OCI-LY7 (cell line): ENCODE measurements at regions not wholly inside any gene's neighbourhood (a gene's known extent, or its start where the extent isn't known, plus 50 kb on each side); places are given as distances from the start of the nearest gene placed in this dataset.

Experiments used
- BruUV-seq: library from RNA; stranded (reverse); fragments of 400-500 nt; replicated peaks from 2 replicates; lab custom pipeline; 2021; lab: Mats Ljungman, UMichigan
- CTCF ChIA-PET: fragments of 300-600 bp; sonication (Branson Sonifier 250); formaldehyde crosslinking; loops from one replicate; lab custom pipeline; 2022; ENCODE audit warnings: antibody characterized with exemption; ENCODE audit not compliant: unreplicated experiment; lab: Charles Lee
- POLR2A ChIA-PET: fragments of 300-600 bp; sonication (Branson Sonifier 250); formaldehyde crosslinking; loops from one replicate; lab custom pipeline; 2022; ENCODE audit warnings: antibody characterized with exemption; lab: Charles Lee
- DNase-seq: peaks from one replicate; pipeline ENCODE4 v3.0.0-alpha.2; 2015; ENCODE audit warnings: low spot score
- H2AFZ ChIP-seq: fragments of 200-600 bp; sonication (generic), shearing (Covaris generic); 2 replicates; pipeline ENCODE4 v1.6.1; 2014; ENCODE audit warnings: mild to moderate bottlenecking, antibody characterized with exemption, low read length, moderate library complexity
- H3K27ac ChIP-seq: fragments of 200-600 bp; sonication (generic); 2 replicates; pipeline ENCODE4 v1.5.1; 2014; ENCODE audit warnings: mixed run types, low read depth, mild to moderate bottlenecking, moderate library complexity, low read length, inconsistent platforms; ENCODE audit not compliant: poor library complexity, severe bottlenecking
- H3K36me3 ChIP-seq: fragments of 200-600 bp; sonication (generic); 2 replicates; pipeline ENCODE4 v1.6.1; 2014; ENCODE audit warnings: mild to moderate bottlenecking, antibody characterized with exemption, low read length, moderate library complexity, mixed read lengths; ENCODE audit not compliant: insufficient read depth
- H3K4me1 ChIP-seq: fragments of 200-600 bp; sonication (generic); 2 replicates; pipeline ENCODE4 v1.5.1; 2014; ENCODE audit warnings: mild to moderate bottlenecking, low read length; ENCODE audit not compliant: insufficient read depth, poor library complexity, severe bottlenecking
- H3K4me2 ChIP-seq: fragments of 200-600 bp; sonication (generic); 2 replicates; pipeline ENCODE4 v1.6.1; 2014; ENCODE audit warnings: mild to moderate bottlenecking, low read length
- H3K4me3 ChIP-seq: fragments of 200-600 bp; sonication (generic); 2 replicates; pipeline ENCODE4 v1.5.1; 2014; ENCODE audit warnings: mild to moderate bottlenecking, low read depth, low read length; ENCODE audit not compliant: poor library complexity, severe bottlenecking
- H3K79me2 ChIP-seq: fragments of 200-600 bp; sonication (generic); 2 replicates; pipeline ENCODE4 v1.6.1; 2016; ENCODE audit warnings: low read depth, mild to moderate bottlenecking, low read length, moderate library complexity, mixed read lengths; ENCODE audit not compliant: insufficient read depth
- H3K9me2 ChIP-seq: fragments of 200-600 bp; sonication (generic); 2 replicates; pipeline ENCODE4 v1.6.1; 2016; ENCODE audit warnings: mild to moderate bottlenecking, low read length, mixed read lengths; ENCODE audit not compliant: insufficient read depth
- H3K9me3 ChIP-seq: fragments of 200-600 bp; sonication (generic); 2 replicates; pipeline ENCODE4 v1.6.1; 2014; ENCODE audit warnings: mild to moderate bottlenecking, mixed run types, low read length, mixed read lengths
- H4K20me1 ChIP-seq: fragments of 200-600 bp; sonication (generic); 2 replicates; pipeline ENCODE4 v1.6.1; 2014; ENCODE audit warnings: mild to moderate bottlenecking, antibody characterized with exemption, low read length, moderate library complexity, mixed read lengths; ENCODE audit not compliant: insufficient read depth
- EZH2phosphoT487 ChIP-seq: fragments of 200-600 bp; sonication (generic); IDR thresholded peaks from 2 replicates; pipeline ENCODE4 v1.6.1; 2018; ENCODE audit warnings: low read depth, borderline replicate concordance, mild to moderate bottlenecking, mixed run types, antibody characterized with exemption, low read length, moderate library complexity, mixed read lengths
- intact Hi-C: fragments of 100-400 bp; cut with micrococcal nuclease; formaldehyde crosslinking; loops from one replicate; pipeline ENCODE4 v1.10.0; 2022; ENCODE audit not compliant: unreplicated experiment
- TF ChIP-seq, protein P1 (sequence below): fragments of 200-600 bp; sonication (generic); conservative IDR thresholded peaks from 2 replicates; pipeline ENCODE4 v1.5.1; 2014; ENCODE audit warnings: mild to moderate bottlenecking, antibody characterized with exemption, low read length, moderate library complexity, mixed read lengths

DNA sequence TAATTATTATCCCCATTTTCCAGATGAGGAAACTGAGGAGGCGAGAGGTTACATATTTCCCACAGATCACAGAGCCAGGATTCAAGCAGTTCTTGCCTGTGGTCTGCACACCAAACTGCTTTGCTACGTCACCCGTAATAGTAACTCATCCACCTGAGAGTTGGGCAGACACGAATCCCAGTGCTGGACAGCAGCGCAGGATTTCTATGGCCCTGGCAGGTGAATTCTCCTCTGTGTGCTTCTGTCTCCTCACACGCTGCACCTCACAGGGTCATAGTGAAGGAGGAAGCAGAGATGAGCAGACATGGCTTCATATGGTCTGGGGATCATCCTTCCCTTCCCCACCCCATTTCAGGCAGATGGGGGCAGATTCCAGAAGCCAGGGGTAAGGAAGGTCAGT lies 127.0 kb upstream of the LRFN2 start:
- BruUV-seq: no TSS peak

DNA sequence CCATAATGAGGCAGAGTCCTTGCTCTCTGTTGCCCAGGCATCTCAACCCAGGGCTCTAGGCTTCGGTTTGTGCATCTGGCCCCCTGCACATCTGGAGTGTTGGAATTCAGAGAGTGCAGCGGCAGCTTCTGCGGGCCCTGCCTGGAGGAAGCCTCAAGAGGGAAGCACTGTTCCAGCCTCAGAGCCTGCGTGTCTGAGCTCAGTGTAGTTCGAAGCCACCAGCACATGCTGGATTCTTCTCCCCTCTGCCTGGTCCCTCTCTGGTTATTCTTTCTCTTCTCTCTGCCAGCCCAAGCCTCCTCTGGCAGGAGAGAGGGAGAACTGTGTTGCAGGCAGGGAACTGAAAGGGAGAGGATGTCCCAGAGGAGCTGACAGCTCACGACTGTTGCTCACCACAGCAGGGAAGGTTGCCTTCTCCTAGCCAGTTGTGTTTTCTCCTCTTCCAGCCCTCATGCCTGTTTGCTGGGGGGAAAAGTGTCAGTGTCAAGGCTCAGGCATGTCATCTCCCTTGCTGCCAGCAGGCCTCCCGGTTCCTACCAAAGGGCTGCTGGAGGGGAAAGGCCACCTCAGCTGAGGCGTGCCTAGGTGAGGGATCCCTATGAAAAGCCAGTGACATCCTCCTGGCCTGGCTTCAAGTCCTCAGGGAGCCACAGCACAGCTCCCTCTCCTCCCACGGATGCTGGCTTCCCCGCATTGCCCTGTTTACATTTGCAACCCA lies 126.0 kb upstream of the LRFN2 start:
- Histone ChIP-seq H3K79me2 (no peaks in the 10 kb centered on the region), H3K9me2 (no peaks in the 10 kb centered on the region), H2AFZ (no peak overlapping the region), H4K20me1 (no peaks in the 10 kb centered on the region), H3K4me3 (no peak overlapping the region), H3K27ac (no peak overlapping the region), H3K36me3 (no peaks in the 10 kb centered on the region), H3K9me3 (no peaks in the 10 kb centered on the region), H3K4me1 (peaks cover 35% of the 10 kb centered on the region), H3K4me2 (no peak overlapping the region)
- intact Hi-C loops: no loop called here
- no peak for DNase-seq
- CTCF ChIA-PET: interaction anchor here (0.6 kb wide), 1 partner anchor 1182 kb away, joined by 3 read pairs; the partner anchor contains the start of gene USP49
- no TSS peak for BruUV-seq
- TF ChIP-seq EZH2phosphoT487: no peak
- TF ChIP-seq, protein P1, sequence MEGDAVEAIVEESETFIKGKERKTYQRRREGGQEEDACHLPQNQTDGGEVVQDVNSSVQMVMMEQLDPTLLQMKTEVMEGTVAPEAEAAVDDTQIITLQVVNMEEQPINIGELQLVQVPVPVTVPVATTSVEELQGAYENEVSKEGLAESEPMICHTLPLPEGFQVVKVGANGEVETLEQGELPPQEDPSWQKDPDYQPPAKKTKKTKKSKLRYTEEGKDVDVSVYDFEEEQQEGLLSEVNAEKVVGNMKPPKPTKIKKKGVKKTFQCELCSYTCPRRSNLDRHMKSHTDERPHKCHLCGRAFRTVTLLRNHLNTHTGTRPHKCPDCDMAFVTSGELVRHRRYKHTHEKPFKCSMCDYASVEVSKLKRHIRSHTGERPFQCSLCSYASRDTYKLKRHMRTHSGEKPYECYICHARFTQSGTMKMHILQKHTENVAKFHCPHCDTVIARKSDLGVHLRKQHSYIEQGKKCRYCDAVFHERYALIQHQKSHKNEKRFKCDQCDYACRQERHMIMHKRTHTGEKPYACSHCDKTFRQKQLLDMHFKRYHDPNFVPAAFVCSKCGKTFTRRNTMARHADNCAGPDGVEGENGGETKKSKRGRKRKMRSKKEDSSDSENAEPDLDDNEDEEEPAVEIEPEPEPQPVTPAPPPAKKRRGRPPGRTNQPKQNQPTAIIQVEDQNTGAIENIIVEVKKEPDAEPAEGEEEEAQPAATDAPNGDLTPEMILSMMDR: no peak
- POLR2A ChIA-PET: interaction anchor here (0.6 kb wide), 1 partner anchor 32 kb away, joined by 3 read pairs; no protein-coding TSS in a partner anchor

More for the DNA sequence above, 127.0 kb upstream of the LRFN2 start:
- Histone ChIP-seq H3K9me3 (no peaks in the 10 kb centered on the region), H3K36me3 (no peaks in the 10 kb centered on the region), H3K27ac (no peak overlapping the region), H3K4me3 (no peak overlapping the region), H3K9me2 (no peaks in the 10 kb centered on the region), H3K4me2 (no peak overlapping the region), H2AFZ (no peak overlapping the region), H4K20me1 (no peaks in the 10 kb centered on the region), H3K4me1 (peaks cover 39% of the 10 kb centered on the region), H3K79me2 (no peaks in the 10 kb centered on the region)
- intact Hi-C loops: no loop called here
- POLR2A ChIA-PET: interaction anchor here (1.0 kb wide), 1 partner anchor 8 kb away, joined by 3 read pairs; no protein-coding TSS in a partner anchor
- TF ChIP-seq EZH2phosphoT487: no peak
- TF ChIP-seq, protein P1: no peak
- CTCF ChIA-PET: no interaction called here
- no peak for DNase-seq
